ENCODE measurements at regions not wholly inside any gene's neighbourhood (a gene's known extent, or its start where the extent isn't known, plus 50 kb on each side); places are given as distances from the start of the nearest gene placed in this dataset.

DNA sequence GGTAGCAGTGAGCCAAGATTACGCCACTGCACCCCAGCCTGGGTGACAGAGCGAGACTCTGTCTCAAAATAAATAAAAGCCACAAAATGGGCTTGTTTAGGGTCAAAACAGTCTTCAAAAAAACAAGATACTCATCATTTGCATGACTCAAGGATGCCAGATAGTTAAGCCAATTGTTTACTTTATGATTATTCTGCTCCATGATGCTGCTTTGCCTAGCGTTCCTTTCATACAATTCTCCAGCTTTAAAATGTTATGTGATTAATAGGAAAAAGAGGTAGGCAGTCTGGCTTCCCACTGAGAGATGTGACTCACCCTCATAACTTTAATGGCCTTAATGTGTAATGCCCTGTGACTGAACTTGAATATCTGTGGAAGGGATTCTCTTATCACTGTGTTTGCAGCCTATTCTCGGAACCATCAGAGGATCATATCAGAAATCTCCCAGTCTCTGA, 364.6 kb upstream of the TRPC7 start:
- TF ChIP-seq, protein P1, sequence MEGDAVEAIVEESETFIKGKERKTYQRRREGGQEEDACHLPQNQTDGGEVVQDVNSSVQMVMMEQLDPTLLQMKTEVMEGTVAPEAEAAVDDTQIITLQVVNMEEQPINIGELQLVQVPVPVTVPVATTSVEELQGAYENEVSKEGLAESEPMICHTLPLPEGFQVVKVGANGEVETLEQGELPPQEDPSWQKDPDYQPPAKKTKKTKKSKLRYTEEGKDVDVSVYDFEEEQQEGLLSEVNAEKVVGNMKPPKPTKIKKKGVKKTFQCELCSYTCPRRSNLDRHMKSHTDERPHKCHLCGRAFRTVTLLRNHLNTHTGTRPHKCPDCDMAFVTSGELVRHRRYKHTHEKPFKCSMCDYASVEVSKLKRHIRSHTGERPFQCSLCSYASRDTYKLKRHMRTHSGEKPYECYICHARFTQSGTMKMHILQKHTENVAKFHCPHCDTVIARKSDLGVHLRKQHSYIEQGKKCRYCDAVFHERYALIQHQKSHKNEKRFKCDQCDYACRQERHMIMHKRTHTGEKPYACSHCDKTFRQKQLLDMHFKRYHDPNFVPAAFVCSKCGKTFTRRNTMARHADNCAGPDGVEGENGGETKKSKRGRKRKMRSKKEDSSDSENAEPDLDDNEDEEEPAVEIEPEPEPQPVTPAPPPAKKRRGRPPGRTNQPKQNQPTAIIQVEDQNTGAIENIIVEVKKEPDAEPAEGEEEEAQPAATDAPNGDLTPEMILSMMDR (IDR thresholded peaks at IDR 0.05) = no peak
- TF ChIP-seq POLR2AphosphoS5 (IDR thresholded peaks at IDR 0.05) (no peak), POLR2A (IDR thresholded peaks at IDR 0.05) (no peak), EP300 (IDR thresholded peaks at IDR 0.05) (no peak)
